ENCODE measurements at regions not wholly inside any gene's neighbourhood (a gene's known extent, or its start where the extent isn't known, plus 50 kb on each side); places are given as distances from the start of the nearest gene placed in this dataset.

DNA sequence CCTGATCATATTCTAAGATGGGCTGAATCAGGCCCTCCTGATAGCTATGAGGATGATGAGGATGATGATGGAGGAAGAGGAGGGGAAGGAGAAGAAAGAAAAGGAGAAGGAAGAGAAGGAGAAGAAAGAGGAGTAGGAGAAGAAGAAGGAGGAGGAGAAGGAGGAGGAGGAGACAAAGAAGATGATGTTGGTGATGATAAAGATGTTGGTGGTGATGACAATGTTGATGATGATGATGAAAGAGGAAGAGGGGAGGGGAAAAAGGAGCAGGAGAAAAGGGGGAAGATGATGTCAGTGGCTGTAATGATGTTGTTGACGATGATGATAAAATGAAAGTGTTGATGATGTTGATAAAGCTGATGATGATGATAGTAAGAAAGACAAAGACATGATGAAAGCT, 119.5 kb downstream of the CDC5L start:
- no peak overlapping the region for H3K4me3 ChIP-seq (ENCODE audit: low read length in 3 of 3)
- no peak overlapping the region for H3K9ac ChIP-seq (ENCODE audit: low read length in 3 of 3)
- TF ChIP-seq, protein P1, sequence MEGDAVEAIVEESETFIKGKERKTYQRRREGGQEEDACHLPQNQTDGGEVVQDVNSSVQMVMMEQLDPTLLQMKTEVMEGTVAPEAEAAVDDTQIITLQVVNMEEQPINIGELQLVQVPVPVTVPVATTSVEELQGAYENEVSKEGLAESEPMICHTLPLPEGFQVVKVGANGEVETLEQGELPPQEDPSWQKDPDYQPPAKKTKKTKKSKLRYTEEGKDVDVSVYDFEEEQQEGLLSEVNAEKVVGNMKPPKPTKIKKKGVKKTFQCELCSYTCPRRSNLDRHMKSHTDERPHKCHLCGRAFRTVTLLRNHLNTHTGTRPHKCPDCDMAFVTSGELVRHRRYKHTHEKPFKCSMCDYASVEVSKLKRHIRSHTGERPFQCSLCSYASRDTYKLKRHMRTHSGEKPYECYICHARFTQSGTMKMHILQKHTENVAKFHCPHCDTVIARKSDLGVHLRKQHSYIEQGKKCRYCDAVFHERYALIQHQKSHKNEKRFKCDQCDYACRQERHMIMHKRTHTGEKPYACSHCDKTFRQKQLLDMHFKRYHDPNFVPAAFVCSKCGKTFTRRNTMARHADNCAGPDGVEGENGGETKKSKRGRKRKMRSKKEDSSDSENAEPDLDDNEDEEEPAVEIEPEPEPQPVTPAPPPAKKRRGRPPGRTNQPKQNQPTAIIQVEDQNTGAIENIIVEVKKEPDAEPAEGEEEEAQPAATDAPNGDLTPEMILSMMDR (IDR thresholded peaks at IDR 0.05; ENCODE audit: borderline replicate concordance, extremely low read depth, insufficient read depth) = no peak
- H3K36me3 ChIP-seq (ENCODE audit: control insufficient read depth in 2 of 3, insufficient read depth in 3 of 3, low read length in 3 of 3) = no peaks in the 10 kb centered on the region
- DNase-seq (no peak), FAIRE-seq (no peak)
- H3K4me1 ChIP-seq (ENCODE audit: control insufficient read depth in 2 of 3, insufficient read depth in 2 of 3, low read depth in 1 of 3, low read length in 3 of 3) = no peaks in the 10 kb centered on the region
- H3K27me3 ChIP-seq (ENCODE audit: control insufficient read depth, insufficient read depth, low read length) = no peaks in the 10 kb centered on the region
- no peaks in the 10 kb centered on the region for H3K9me3 ChIP-seq (ENCODE audit: control insufficient read depth in 2 of 3, insufficient read depth in 1 of 3, low read length in 3 of 3)
- intact Hi-C loops (cut with DNase I) = no loop called here
- H3K27ac ChIP-seq (ENCODE audit: low read depth in 2 of 2, low read length in 2 of 2) = no peak overlapping the region

DNA sequence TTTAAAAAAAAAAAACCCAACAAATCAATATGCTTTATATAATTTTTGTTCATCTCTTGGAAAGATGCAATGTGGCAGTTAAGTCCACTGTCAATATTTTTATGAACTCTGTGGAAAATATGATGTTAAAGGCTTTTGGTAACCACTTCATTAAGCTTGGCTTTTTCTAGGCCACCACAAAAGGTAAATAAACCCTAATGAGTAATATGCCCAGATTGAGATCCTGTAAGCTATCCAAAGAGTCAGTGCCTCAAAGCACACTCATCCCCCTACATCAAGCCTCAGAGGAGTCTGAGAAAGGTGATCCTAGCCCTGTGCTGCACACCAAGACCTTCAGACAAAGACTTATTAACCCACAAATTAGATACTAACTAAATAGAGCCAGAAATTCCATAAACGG, 121.1 kb downstream of the CDC5L start:
- TF ChIP-seq, protein P1 (IDR thresholded peaks at IDR 0.05; ENCODE audit: borderline replicate concordance, extremely low read depth, insufficient read depth) = no peak
- Histone ChIP-seq H3K9ac (ENCODE audit: low read length in 3 of 3) (no peak overlapping the region), H3K27me3 (ENCODE audit: control insufficient read depth, insufficient read depth, low read length) (no peaks in the 10 kb centered on the region), H3K4me3 (ENCODE audit: low read length in 3 of 3) (no peak overlapping the region), H3K4me1 (ENCODE audit: control insufficient read depth in 2 of 3, insufficient read depth in 2 of 3, low read depth in 1 of 3, low read length in 3 of 3) (no peaks in the 10 kb centered on the region), H3K27ac (ENCODE audit: low read depth in 2 of 2, low read length in 2 of 2) (no peak overlapping the region), H3K9me3 (ENCODE audit: control insufficient read depth in 2 of 3, insufficient read depth in 1 of 3, low read length in 3 of 3) (no peaks in the 10 kb centered on the region), H3K36me3 (ENCODE audit: control insufficient read depth in 2 of 3, insufficient read depth in 3 of 3, low read length in 3 of 3) (no peaks in the 10 kb centered on the region)
- no peak for FAIRE-seq
- intact Hi-C loops (cut with DNase I) = no loop called here
- DNase-seq = no peak

DNA sequence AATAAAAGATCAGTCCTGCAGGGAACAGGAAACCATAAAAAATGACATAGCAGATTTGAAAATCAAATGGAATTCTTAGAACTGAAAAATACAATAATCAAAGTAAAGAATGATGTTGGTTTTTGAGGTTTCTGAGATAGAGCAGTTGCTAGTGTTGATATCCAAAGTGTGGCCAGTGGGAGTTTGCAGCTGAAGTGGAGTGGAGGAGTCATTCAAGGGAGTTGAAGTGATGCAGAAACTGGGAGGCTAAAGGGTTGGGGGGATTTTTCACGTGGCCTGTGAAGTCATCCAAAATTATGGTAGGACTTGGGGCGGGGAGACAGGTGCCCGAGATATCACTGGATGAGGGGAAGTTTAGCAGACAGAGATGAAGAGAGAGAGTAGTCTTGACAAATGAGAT, 123.6 kb downstream of the CDC5L start:
- Histone ChIP-seq H3K27ac (ENCODE audit: low read depth in 2 of 2, low read length in 2 of 2) (no peak overlapping the region), H3K27me3 (ENCODE audit: control insufficient read depth, insufficient read depth, low read length) (no peaks in the 10 kb centered on the region), H3K36me3 (ENCODE audit: control insufficient read depth in 2 of 3, insufficient read depth in 3 of 3, low read length in 3 of 3) (no peaks in the 10 kb centered on the region), H3K9me3 (ENCODE audit: control insufficient read depth in 2 of 3, insufficient read depth in 1 of 3, low read length in 3 of 3) (no peaks in the 10 kb centered on the region), H3K9ac (ENCODE audit: low read length in 3 of 3) (no peak overlapping the region), H3K4me1 (ENCODE audit: control insufficient read depth in 2 of 3, insufficient read depth in 2 of 3, low read depth in 1 of 3, low read length in 3 of 3) (no peaks in the 10 kb centered on the region), H3K4me3 (ENCODE audit: low read length in 3 of 3) (no peak overlapping the region)
- TF ChIP-seq, protein P1 (IDR thresholded peaks at IDR 0.05; ENCODE audit: borderline replicate concordance, extremely low read depth, insufficient read depth) = no peak
- FAIRE-seq (no peak), DNase-seq (no peak)
- intact Hi-C loops (cut with DNase I) = no loop called here

Measured in kidney (tissue), 13 donors.